ENCODE measurements at regions not wholly inside any gene's neighbourhood (a gene's known extent, or its start where the extent isn't known, plus 50 kb on each side); places are given as distances from the start of the nearest gene placed in this dataset.

DNA sequence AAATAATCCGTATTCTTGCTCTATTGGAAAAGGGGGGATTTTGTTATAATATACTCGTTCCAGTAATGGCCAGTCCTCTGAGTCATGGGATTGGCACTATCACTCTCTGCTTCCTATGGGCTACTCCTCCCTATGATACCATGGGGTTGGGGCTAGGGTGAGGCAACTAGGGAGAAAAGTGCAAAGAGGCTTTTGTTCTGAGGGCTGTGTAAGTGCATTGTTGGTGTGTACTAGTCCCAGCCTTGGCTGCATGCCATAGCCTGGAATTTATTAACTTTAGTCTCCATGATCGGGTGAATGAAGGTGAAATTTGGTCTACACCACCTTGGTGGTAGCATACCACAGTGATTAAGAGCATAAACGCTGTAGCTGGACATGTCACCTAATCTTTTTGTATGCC, 247.6 kb downstream of the RPAP3 start:
- Histone ChIP-seq H3K4me1 (ENCODE audit: control insufficient read depth, insufficient read depth, low read length) (no peaks in the 10 kb centered on the region), H2AFZ (ENCODE audit: control insufficient read depth, low read depth, low read length) (no peak overlapping the region), H3K27me3 (replicated peaks in 1 of 2; ENCODE audit: control insufficient read depth in 2 of 2, insufficient read depth in 2 of 2, low read length in 1 of 2) (no peaks in the 10 kb centered on the region), H3K4me3 (no peak overlapping the region), H4K20me1 (ENCODE audit: control insufficient read depth, insufficient read depth) (no peaks in the 10 kb centered on the region), H3K27ac (ENCODE audit: control insufficient read depth, insufficient read depth) (no peak overlapping the region), H3K9me3 (replicated peaks; ENCODE audit: control insufficient read depth, insufficient read depth, low read length) (no peaks in the 10 kb centered on the region), H3K79me2 (ENCODE audit: control insufficient read depth, insufficient read depth, low read length) (no peaks in the 10 kb centered on the region), H3K4me2 (ENCODE audit: control insufficient read depth, insufficient read depth) (no peak overlapping the region), H3K9ac (ENCODE audit: control insufficient read depth, insufficient read depth, low read length) (no peak overlapping the region), H3K36me3 (ENCODE audit: control insufficient read depth in 2 of 2, insufficient read depth in 2 of 2, low read length in 1 of 2) (no peaks in the 10 kb centered on the region)
- no TSS peak for BruUV-seq (replicated peaks)
- ATAC-seq (no peak), DNase-seq (ENCODE audit: low read depth, low spot score) (no peak), FAIRE-seq (no peak)
- RAD21 ChIA-PET (ENCODE audit: unreplicated experiment), result interaction anchor here (0.5 kb wide), 1 partner anchor 669 kb away, joined by 3 read pairs; no protein-coding TSS in a partner anchor
- POLR2A ChIA-PET, result no interaction called here
- SMC1A ChIA-PET (ENCODE audit: uncharacterized antibody, unreplicated experiment), result interaction anchor here (0.6 kb wide), 1 partner anchor 13 kb away, joined by 3 read pairs; no protein-coding TSS in a partner anchor
- intact Hi-C loops (cut with micrococcal nuclease; ENCODE audit: unreplicated experiment) (no loop called here), in situ Hi-C loops (cut with MboI) (no loop called here)
- TF ChIP-seq NFYA (IDR thresholded peaks at IDR 0.05; ENCODE audit: borderline replicate concordance, low read depth, low read length) (no peak), YBX1 (IDR thresholded peaks at IDR 0.05) (no peak), CBX3 (IDR thresholded peaks at IDR 0.05; ENCODE audit: borderline replicate concordance, low read depth) (no peak), JUNB (IDR thresholded peaks at IDR 0.05) (no peak), POU2F2 (IDR thresholded peaks at IDR 0.05; ENCODE audit: borderline replicate concordance, low read depth, low read length) (no peak), ASH2L (IDR thresholded peaks at IDR 0.05; ENCODE audit: borderline replicate concordance, low read depth) (no peak)
- CTCF ChIA-PET, result no interaction called here
- 13% methylated on average over 4 of the region's 4 CpGs for WGBS (ENCODE audit: insufficient coverage, insufficient replicate concordance, low lambda C conversion rate, missing lambda C conversion rate)

DNA sequence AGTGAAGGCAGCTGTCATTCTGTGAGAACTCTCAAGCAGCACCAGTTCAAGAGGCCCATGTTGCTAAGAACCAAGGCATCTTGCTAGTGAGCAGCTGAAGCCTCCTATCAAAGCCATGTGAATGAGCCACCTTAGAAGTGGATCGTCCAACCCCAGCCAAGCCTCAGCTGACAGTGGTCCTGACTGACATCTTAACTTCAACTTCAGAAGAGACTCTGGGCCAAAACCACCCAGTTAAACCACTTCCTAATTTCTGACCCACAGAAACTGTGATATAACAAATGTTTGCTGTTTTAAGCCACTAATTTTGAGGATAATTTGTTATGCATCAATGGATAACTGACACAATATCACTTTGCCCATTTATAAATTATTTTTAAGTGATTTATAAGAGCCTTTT, 256.0 kb downstream of the RPAP3 start:
- SMC1A ChIA-PET (ENCODE audit: uncharacterized antibody, unreplicated experiment), result no interaction called here
- no peaks in the 10 kb centered on the region for H3K36me3 ChIP-seq (ENCODE audit: control insufficient read depth in 2 of 2, insufficient read depth in 2 of 2, low read length in 1 of 2)
- DNase-seq (ENCODE audit: low read depth, low spot score) (no peak), FAIRE-seq (no peak), ATAC-seq (peak; percentile 58)
- POLR2A ChIA-PET, result no interaction called here
- CTCF ChIA-PET, result no interaction called here
- H4K20me1 ChIP-seq (ENCODE audit: control insufficient read depth, insufficient read depth), result no peaks in the 10 kb centered on the region
- H3K79me2 ChIP-seq (ENCODE audit: control insufficient read depth, insufficient read depth, low read length), result no peaks in the 10 kb centered on the region
- no peaks in the 10 kb centered on the region for H3K9me3 ChIP-seq (replicated peaks; ENCODE audit: control insufficient read depth, insufficient read depth, low read length)
- no peak overlapping the region for H3K4me2 ChIP-seq (ENCODE audit: control insufficient read depth, insufficient read depth)
- H3K27ac ChIP-seq (ENCODE audit: control insufficient read depth, insufficient read depth), result no peak overlapping the region
- no peak overlapping the region for H3K9ac ChIP-seq (ENCODE audit: control insufficient read depth, insufficient read depth, low read length)
- in situ Hi-C loops (cut with MboI) (no loop called here), intact Hi-C loops (cut with micrococcal nuclease; ENCODE audit: unreplicated experiment) (no loop called here)
- RAD21 ChIA-PET (ENCODE audit: unreplicated experiment), result no interaction called here
- H2AFZ ChIP-seq (ENCODE audit: control insufficient read depth, low read depth, low read length), result no peak overlapping the region
- WGBS (ENCODE audit: insufficient coverage, insufficient replicate concordance, low lambda C conversion rate, missing lambda C conversion rate), result 0% methylated on average over 1 of the region's 1 CpG
- no peaks in the 10 kb centered on the region for H3K27me3 ChIP-seq (replicated peaks in 1 of 2; ENCODE audit: control insufficient read depth in 2 of 2, insufficient read depth in 2 of 2, low read length in 1 of 2)
- no peak overlapping the region for H3K4me3 ChIP-seq
- no TSS peak for BruUV-seq (replicated peaks)
- no peaks in the 10 kb centered on the region for H3K4me1 ChIP-seq (ENCODE audit: control insufficient read depth, insufficient read depth, low read length)
- no peak for TF ChIP-seq CHD4 (IDR thresholded peaks at IDR 0.05)
- TF ChIP-seq, protein P1, sequence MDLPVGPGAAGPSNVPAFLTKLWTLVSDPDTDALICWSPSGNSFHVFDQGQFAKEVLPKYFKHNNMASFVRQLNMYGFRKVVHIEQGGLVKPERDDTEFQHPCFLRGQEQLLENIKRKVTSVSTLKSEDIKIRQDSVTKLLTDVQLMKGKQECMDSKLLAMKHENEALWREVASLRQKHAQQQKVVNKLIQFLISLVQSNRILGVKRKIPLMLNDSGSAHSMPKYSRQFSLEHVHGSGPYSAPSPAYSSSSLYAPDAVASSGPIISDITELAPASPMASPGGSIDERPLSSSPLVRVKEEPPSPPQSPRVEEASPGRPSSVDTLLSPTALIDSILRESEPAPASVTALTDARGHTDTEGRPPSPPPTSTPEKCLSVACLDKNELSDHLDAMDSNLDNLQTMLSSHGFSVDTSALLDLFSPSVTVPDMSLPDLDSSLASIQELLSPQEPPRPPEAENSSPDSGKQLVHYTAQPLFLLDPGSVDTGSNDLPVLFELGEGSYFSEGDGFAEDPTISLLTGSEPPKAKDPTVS (IDR thresholded peaks at IDR 0.05; ENCODE audit: low read depth, low read length), result no peak
- TF ChIP-seq GABPA (IDR thresholded peaks at IDR 0.05; ENCODE audit: low read depth), result no peak
- peak; percentile 65; the same call in 1 of the 2 replicates for TF ChIP-seq SPI1 (IDR thresholded peaks at IDR 0.05; ENCODE audit: borderline replicate concordance, insufficient read depth, low read depth, low read length)
- TF ChIP-seq, protein P2, sequence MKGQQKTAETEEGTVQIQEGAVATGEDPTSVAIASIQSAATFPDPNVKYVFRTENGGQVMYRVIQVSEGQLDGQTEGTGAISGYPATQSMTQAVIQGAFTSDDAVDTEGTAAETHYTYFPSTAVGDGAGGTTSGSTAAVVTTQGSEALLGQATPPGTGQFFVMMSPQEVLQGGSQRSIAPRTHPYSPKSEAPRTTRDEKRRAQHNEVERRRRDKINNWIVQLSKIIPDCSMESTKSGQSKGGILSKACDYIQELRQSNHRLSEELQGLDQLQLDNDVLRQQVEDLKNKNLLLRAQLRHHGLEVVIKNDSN (IDR thresholded peaks at IDR 0.05; ENCODE audit: borderline replicate concordance, extremely low read length, insufficient read depth, low read depth, low read length), result no peak
- TF ChIP-seq RUNX3 (IDR thresholded peaks at IDR 0.05; ENCODE audit: low read length), result peak; percentile 76
- TF ChIP-seq RAD21 (IDR thresholded peaks at IDR 0.05; ENCODE audit: insufficient read depth, low read depth, low read length), result no peak
- TF ChIP-seq, protein P3, sequence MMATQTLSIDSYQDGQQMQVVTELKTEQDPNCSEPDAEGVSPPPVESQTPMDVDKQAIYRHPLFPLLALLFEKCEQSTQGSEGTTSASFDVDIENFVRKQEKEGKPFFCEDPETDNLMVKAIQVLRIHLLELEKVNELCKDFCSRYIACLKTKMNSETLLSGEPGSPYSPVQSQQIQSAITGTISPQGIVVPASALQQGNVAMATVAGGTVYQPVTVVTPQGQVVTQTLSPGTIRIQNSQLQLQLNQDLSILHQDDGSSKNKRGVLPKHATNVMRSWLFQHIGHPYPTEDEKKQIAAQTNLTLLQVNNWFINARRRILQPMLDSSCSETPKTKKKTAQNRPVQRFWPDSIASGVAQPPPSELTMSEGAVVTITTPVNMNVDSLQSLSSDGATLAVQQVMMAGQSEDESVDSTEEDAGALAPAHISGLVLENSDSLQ (IDR thresholded peaks at IDR 0.05), result peak; percentile 66
- TF ChIP-seq TARDBP (IDR thresholded peaks at IDR 0.05; ENCODE audit: borderline replicate concordance), result no peak

All from GM12878 (cell line).